GM12878 (cell line): ENCODE measurements at regions not wholly inside any gene's neighbourhood (a gene's known extent, or its start where the extent isn't known, plus 50 kb on each side); places are given as distances from the start of the nearest gene placed in this dataset.

Source experiments
- ATAC-seq: fragments of 200-7000 bp; cut with Tn5 transposase; 3 replicates; pipeline ENCODE4 v1.9.1; 2020; ENCODE audit warnings: mild to moderate bottlenecking, moderate library complexity
- BruUV-seq: library from RNA; stranded (reverse); fragments of 400-500 nt; replicated peaks from 2 replicates; lab custom pipeline; 2021; lab: Mats Ljungman, UMichigan
- CTCF ChIA-PET: fragments of 300-600 bp; sonication (Branson Sonifier 250); formaldehyde crosslinking; extraction: SDS; loops from one replicate; lab custom pipeline; 2021; ENCODE audit warnings: inconsistent platforms; lab: Yijun Ruan, JAX
- POLR2A ChIA-PET: fragments of 350-600 bp; formaldehyde crosslinking; extraction: SDS; loops from one replicate; lab custom pipeline; 2021; ENCODE audit warnings: inconsistent platforms; lab: Charles Lee
- RAD21 ChIA-PET: fragments of 300-600 bp; sonication (Branson Sonifier 250); formaldehyde crosslinking; loops from one replicate; lab custom pipeline; 2023; ENCODE audit warnings: antibody characterized with exemption; ENCODE audit not compliant: unreplicated experiment; lab: Charles Lee
- SMC1A ChIA-PET: fragments of 300-600 bp; sonication (Branson Sonifier 250); formaldehyde crosslinking; loops from one replicate; lab custom pipeline; 2023; ENCODE audit not compliant: unreplicated experiment, uncharacterized antibody; lab: Charles Lee
- DNase-seq: peaks from one replicate; pipeline ENCODE4 v3.0.0-alpha.2; 2011; ENCODE audit warnings: low read depth, low spot score
- FAIRE-seq: peaks from 3 replicates; lab custom pipeline; 2011; peaks lifted over from hg19 to GRCh38; lab: Jason Lieb, UNC
- H2AFZ ChIP-seq: 2 replicates; pipeline ENCODE4 v1.6.0; 2011; ENCODE audit warnings: low read depth, low read length, control low read depth; ENCODE audit not compliant: control insufficient read depth
- H3K27ac ChIP-seq: 2 replicates; pipeline ENCODE4 v1.5.1; 2011; ENCODE audit warnings: control low read depth; ENCODE audit not compliant: control insufficient read depth, insufficient read depth
- H3K27me3 ChIP-seq, 2 experiments: replicated peaks in 1 of 2; 2 replicates each; pipeline versions ENCODE4 v1.6.0 to v1.6.1; 2011; ENCODE audit warnings: low read length in 1 of 2; ENCODE audit not compliant: control insufficient read depth in 2 of 2, insufficient read depth in 2 of 2
- H3K36me3 ChIP-seq, 2 experiments: 2 replicates each; pipeline ENCODE4 v1.5.1; 2011; ENCODE audit warnings: low read length in 1 of 2; ENCODE audit not compliant: control insufficient read depth in 2 of 2, insufficient read depth in 2 of 2
- H3K4me1 ChIP-seq: 2 replicates; pipeline ENCODE4 v1.6.1; 2011; ENCODE audit warnings: mild to moderate bottlenecking, low read length, moderate library complexity, mixed read lengths; ENCODE audit not compliant: control insufficient read depth, insufficient read depth
- H3K4me2 ChIP-seq: 2 replicates; pipeline ENCODE4 v1.6.0; 2011; ENCODE audit warnings: control low read depth; ENCODE audit not compliant: control insufficient read depth, insufficient read depth
- H3K4me3 ChIP-seq: fragments of 200-600 bp; sonication (generic); 2 replicates; pipeline ENCODE4 v1.5.1; 2016
- H3K79me2 ChIP-seq: 2 replicates; pipeline ENCODE4 v1.6.0; 2011; ENCODE audit warnings: low read length; ENCODE audit not compliant: control insufficient read depth, insufficient read depth
- H3K9ac ChIP-seq: 2 replicates; pipeline ENCODE4 v1.8.0; 2011; ENCODE audit warnings: low read length, control low read depth, mixed read lengths; ENCODE audit not compliant: control insufficient read depth, insufficient read depth
- H3K9me3 ChIP-seq: replicated peaks from 3 replicates; pipeline ENCODE4 v1.5.1; 2011; ENCODE audit warnings: mild to moderate bottlenecking, low read length; ENCODE audit not compliant: control insufficient read depth, insufficient read depth
- H4K20me1 ChIP-seq: 2 replicates; pipeline ENCODE4 v1.6.0; 2011; ENCODE audit not compliant: control insufficient read depth, insufficient read depth
- CBFB ChIP-seq: IDR thresholded peaks from 2 replicates; pipeline ENCODE4 v1.6.1; 2016; ENCODE audit warnings: antibody characterized with exemption, low read depth
- HDGF ChIP-seq: fragments of 450-650 bp; IDR thresholded peaks from 2 replicates; pipeline ENCODE4 v1.6.1; 2016; ENCODE audit warnings: antibody characterized with exemption
- IRF4 ChIP-seq: IDR thresholded peaks from 2 replicates; pipeline ENCODE4 v1.6.1; 2011; ENCODE audit warnings: low read depth, low read length
- JUNB ChIP-seq: IDR thresholded peaks from 2 replicates; pipeline ENCODE4 v1.6.1; 2016; ENCODE audit warnings: antibody characterized with exemption, mild to moderate bottlenecking
- MYB ChIP-seq: fragments of 150-350 bp; IDR thresholded peaks from 2 replicates; pipeline ENCODE4 v1.6.1; 2014; ENCODE audit warnings: mild to moderate bottlenecking, low read depth, low read length, borderline replicate concordance
- POU2F2 ChIP-seq: IDR thresholded peaks from 3 replicates; pipeline ENCODE4 v1.6.1; 2011; ENCODE audit warnings: low read depth, mild to moderate bottlenecking, low read length, borderline replicate concordance
- SP1 ChIP-seq: IDR thresholded peaks from one replicate; pipeline ENCODE4 v1.6.1; 2011; ENCODE audit warnings: low read depth, low read length
- SPI1 ChIP-seq: IDR thresholded peaks from 2 replicates; pipeline ENCODE4 v1.6.1; 2011; ENCODE audit warnings: low read depth, mild to moderate bottlenecking, low read length, moderate library complexity, borderline replicate concordance; ENCODE audit not compliant: insufficient read depth
- TCF3 ChIP-seq: IDR thresholded peaks from 2 replicates; pipeline ENCODE4 v1.6.1; 2012; ENCODE audit warnings: low read depth, mild to moderate bottlenecking, low read length, borderline replicate concordance; ENCODE audit not compliant: insufficient read depth
- ZBED1 ChIP-seq: IDR thresholded peaks from 2 replicates; pipeline ENCODE4 v1.6.1; 2016; ENCODE audit warnings: borderline replicate concordance
- ZNF207 ChIP-seq: fragments of 450-650 bp; IDR thresholded peaks from 2 replicates; pipeline ENCODE4 v1.6.1; 2014; ENCODE audit warnings: antibody characterized with exemption, mild to moderate bottlenecking, borderline replicate concordance
- WGBS: methylation state at CpG from one replicate; pipeline ENCODE4 v1.1.6; 2016; ENCODE audit warnings: low lambda C conversion rate; ENCODE audit not compliant: insufficient replicate concordance, insufficient coverage; ENCODE audit errors: missing lambda C conversion rate; 5-methylcytosine and 5-hydroxymethylcytosine counted together
- in situ Hi-C: fragments of 300-500 bp; cut with MboI; formaldehyde crosslinking; loops from 9 replicates; pipeline ENCODE4 v1.14.3; 2018; ENCODE audit warnings: mixed read lengths
- intact Hi-C: fragments of 100-400 bp; cut with micrococcal nuclease; formaldehyde crosslinking; loops from one replicate; pipeline ENCODE4 v1.14.2; 2022; ENCODE audit not compliant: unreplicated experiment
- TF ChIP-seq, protein P1 (sequence below): IDR thresholded peaks from 2 replicates; pipeline ENCODE4 v1.6.1; 2012; ENCODE audit warnings: mild to moderate bottlenecking, low read depth, low read length
- TF ChIP-seq, protein P2 (sequence below): fragments of 150-350 bp; IDR thresholded peaks from 2 replicates; pipeline ENCODE4 v1.6.1; 2016; ENCODE audit warnings: low read depth, low read length
- TF ChIP-seq, protein P3 (sequence below): IDR thresholded peaks from 2 replicates; pipeline ENCODE4 v1.6.1; 2011; ENCODE audit warnings: low read depth, mild to moderate bottlenecking, low read length, moderate library complexity, borderline replicate concordance; ENCODE audit errors: extremely low read depth

DNA sequence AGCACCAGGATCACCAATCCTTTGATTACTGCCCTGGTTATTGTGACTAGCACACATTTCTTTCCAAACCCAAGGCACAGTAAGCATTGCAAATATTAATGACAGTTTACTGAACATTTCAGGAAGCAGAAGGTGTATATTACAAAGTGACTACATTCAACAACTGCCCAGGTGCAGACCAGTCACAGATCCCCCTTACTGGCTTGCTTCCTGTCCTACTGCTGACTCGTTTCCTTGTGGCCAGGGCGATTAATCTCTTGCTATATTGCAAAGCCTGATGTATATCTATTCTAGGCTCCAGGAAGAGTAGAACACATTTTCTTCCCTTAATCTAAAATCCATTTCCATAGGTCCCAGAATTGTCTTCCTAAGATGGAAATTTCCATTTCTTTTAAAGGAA is 77.2 kb upstream of the EPHA7 start:
- H3K36me3 ChIP-seq: no peaks in the 10 kb centered on the region
- TF ChIP-seq, protein P1, sequence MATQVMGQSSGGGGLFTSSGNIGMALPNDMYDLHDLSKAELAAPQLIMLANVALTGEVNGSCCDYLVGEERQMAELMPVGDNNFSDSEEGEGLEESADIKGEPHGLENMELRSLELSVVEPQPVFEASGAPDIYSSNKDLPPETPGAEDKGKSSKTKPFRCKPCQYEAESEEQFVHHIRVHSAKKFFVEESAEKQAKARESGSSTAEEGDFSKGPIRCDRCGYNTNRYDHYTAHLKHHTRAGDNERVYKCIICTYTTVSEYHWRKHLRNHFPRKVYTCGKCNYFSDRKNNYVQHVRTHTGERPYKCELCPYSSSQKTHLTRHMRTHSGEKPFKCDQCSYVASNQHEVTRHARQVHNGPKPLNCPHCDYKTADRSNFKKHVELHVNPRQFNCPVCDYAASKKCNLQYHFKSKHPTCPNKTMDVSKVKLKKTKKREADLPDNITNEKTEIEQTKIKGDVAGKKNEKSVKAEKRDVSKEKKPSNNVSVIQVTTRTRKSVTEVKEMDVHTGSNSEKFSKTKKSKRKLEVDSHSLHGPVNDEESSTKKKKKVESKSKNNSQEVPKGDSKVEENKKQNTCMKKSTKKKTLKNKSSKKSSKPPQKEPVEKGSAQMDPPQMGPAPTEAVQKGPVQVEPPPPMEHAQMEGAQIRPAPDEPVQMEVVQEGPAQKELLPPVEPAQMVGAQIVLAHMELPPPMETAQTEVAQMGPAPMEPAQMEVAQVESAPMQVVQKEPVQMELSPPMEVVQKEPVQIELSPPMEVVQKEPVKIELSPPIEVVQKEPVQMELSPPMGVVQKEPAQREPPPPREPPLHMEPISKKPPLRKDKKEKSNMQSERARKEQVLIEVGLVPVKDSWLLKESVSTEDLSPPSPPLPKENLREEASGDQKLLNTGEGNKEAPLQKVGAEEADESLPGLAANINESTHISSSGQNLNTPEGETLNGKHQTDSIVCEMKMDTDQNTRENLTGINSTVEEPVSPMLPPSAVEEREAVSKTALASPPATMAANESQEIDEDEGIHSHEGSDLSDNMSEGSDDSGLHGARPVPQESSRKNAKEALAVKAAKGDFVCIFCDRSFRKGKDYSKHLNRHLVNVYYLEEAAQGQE: no peak
- TF ChIP-seq SPI1 (no peak), TCF3 (no peak), CBFB (no peak), JUNB (no peak), IRF4 (no peak), MYB (no peak), POU2F2 (no peak), ZNF207 (no peak), HDGF (no peak), SP1 (no peak), ZBED1 (no peak)
- TF ChIP-seq, protein P2, sequence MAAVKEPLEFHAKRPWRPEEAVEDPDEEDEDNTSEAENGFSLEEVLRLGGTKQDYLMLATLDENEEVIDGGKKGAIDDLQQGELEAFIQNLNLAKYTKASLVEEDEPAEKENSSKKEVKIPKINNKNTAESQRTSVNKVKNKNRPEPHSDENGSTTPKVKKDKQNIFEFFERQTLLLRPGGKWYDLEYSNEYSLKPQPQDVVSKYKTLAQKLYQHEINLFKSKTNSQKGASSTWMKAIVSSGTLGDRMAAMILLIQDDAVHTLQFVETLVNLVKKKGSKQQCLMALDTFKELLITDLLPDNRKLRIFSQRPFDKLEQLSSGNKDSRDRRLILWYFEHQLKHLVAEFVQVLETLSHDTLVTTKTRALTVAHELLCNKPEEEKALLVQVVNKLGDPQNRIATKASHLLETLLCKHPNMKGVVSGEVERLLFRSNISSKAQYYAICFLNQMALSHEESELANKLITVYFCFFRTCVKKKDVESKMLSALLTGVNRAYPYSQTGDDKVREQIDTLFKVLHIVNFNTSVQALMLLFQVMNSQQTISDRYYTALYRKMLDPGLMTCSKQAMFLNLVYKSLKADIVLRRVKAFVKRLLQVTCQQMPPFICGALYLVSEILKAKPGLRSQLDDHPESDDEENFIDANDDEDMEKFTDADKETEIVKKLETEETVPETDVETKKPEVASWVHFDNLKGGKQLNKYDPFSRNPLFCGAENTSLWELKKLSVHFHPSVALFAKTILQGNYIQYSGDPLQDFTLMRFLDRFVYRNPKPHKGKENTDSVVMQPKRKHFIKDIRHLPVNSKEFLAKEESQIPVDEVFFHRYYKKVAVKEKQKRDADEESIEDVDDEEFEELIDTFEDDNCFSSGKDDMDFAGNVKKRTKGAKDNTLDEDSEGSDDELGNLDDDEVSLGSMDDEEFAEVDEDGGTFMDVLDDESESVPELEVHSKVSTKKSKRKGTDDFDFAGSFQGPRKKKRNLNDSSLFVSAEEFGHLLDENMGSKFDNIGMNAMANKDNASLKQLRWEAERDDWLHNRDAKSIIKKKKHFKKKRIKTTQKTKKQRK: no peak
- TF ChIP-seq, protein P3, sequence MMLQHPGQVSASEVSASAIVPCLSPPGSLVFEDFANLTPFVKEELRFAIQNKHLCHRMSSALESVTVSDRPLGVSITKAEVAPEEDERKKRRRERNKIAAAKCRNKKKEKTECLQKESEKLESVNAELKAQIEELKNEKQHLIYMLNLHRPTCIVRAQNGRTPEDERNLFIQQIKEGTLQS: no peak
- TF ChIP-seq, all 136 proteins: peak for 0
- WGBS: 0% methylated on average over 2 of the region's 2 CpGs
- H3K9me3 ChIP-seq: no peaks in the 10 kb centered on the region; the same call in 2 of the 3 replicates
- no peak overlapping the region for H3K27ac ChIP-seq
- ChIA-PET CTCF (no interaction called here), RAD21 (no interaction called here), POLR2A (no interaction called here), SMC1A (no interaction called here)
- H3K9ac ChIP-seq: no peak overlapping the region
- FAIRE-seq (no peak), DNase-seq (no peak), ATAC-seq (no peak)
- no peaks in the 10 kb centered on the region for H4K20me1 ChIP-seq
- no peaks in the 10 kb centered on the region for H3K27me3 ChIP-seq
- intact Hi-C loops (no loop called here), in situ Hi-C loops (no loop called here)
- no peak overlapping the region for H3K4me2 ChIP-seq
- no peak overlapping the region for H3K4me3 ChIP-seq
- no peaks in the 10 kb centered on the region for H3K79me2 ChIP-seq
- BruUV-seq: no TSS peak
- H2AFZ ChIP-seq: no peak overlapping the region
- no peaks in the 10 kb centered on the region for H3K4me1 ChIP-seq
